DND-41 (cell line): ENCODE measurements at regions not wholly inside any gene's neighbourhood (a gene's known extent, or its start where the extent isn't known, plus 50 kb on each side); places are given as distances from the start of the nearest gene placed in this dataset.
A peak's percentile ranks its signal among the peaks of the same experiment; 100 is the strongest.

Experiments used
- CTCF ChIP-seq: IDR thresholded peaks from 2 replicates; pipeline ENCODE4 v1.5.1; 2012; ENCODE audit warnings: borderline replicate concordance, low read length, moderate library complexity, mild to moderate bottlenecking; ENCODE audit not compliant: poor library complexity, severe bottlenecking; ENCODE audit errors: extremely low read depth
- EZH2 ChIP-seq: IDR thresholded peaks from 3 replicates; pipeline ENCODE4 v1.6.1; 2012; ENCODE audit warnings: borderline replicate concordance, low read depth, mild to moderate bottlenecking, moderate library complexity, low read length, inconsistent platforms; ENCODE audit not compliant: severe bottlenecking

GRCh38 chr16:52068447-52069074, 478.4 kb downstream of the TOX3 start:
- TF ChIP-seq CTCF: peak; percentile 42
- no peak for TF ChIP-seq EZH2
